ENCODE measurements at regions not wholly inside any gene's neighbourhood (a gene's known extent, or its start where the extent isn't known, plus 50 kb on each side); places are given as distances from the start of the nearest gene placed in this dataset.
A peak's percentile ranks its signal among the peaks of the same experiment; 100 is the strongest.

GRCh38 chr7:52369922-52370321 is 665.5 kb upstream of the POM121L12 start:
- no peak for TF ChIP-seq CTCF (IDR thresholded peaks at IDR 0.05; ENCODE audit: insufficient read depth, missing control alignments)
- DNase-seq (ENCODE audit: insufficient read length, low spot score) (no peak), FAIRE-seq (peak; percentile 21)

- TF ChIP-seq CTCF (IDR thresholded peaks at IDR 0.05; ENCODE audit: insufficient read depth, missing control alignments), result no peak
- no peak for DNase-seq (ENCODE audit: insufficient read length, low spot score)
- FAIRE-seq, result no peak
Observed at GRCh38 chr7:52365349-52365748, 670.1 kb upstream of the POM121L12 start.

GRCh38 chr7:52362521-52362920 is 672.9 kb upstream of the POM121L12 start:
- no peak for FAIRE-seq
- no peak for DNase-seq (ENCODE audit: insufficient read length, low spot score)
- no peak for TF ChIP-seq CTCF (IDR thresholded peaks at IDR 0.05; ENCODE audit: insufficient read depth, missing control alignments)

- no peak for DNase-seq (ENCODE audit: insufficient read length, low spot score)
- FAIRE-seq, result no peak
- no peak for TF ChIP-seq CTCF (IDR thresholded peaks at IDR 0.05; ENCODE audit: insufficient read depth, missing control alignments)
Observed at GRCh38 chr7:52360541-52360940, 674.9 kb upstream of the POM121L12 start.

GRCh38 chr7:52355053-52355452 is 680.4 kb upstream of the POM121L12 start:
- no peak for DNase-seq (ENCODE audit: insufficient read length, low spot score)
- no peak for TF ChIP-seq CTCF (IDR thresholded peaks at IDR 0.05; ENCODE audit: insufficient read depth, missing control alignments)
- FAIRE-seq, result no peak

- FAIRE-seq (no peak), DNase-seq (ENCODE audit: insufficient read length, low spot score) (no peak)
- no peak for TF ChIP-seq CTCF (IDR thresholded peaks at IDR 0.05; ENCODE audit: insufficient read depth, missing control alignments)
Observed at GRCh38 chr7:52352013-52352981, 683.1 kb upstream of the POM121L12 start.

GRCh38 chr7:52344015-52344414 is 691.4 kb upstream of the POM121L12 start:
- FAIRE-seq, result no peak
- no peak for TF ChIP-seq CTCF (IDR thresholded peaks at IDR 0.05; ENCODE audit: insufficient read depth, missing control alignments)
- DNase-seq (ENCODE audit: insufficient read length, low spot score), result no peak

All from D721Med (cell line).